WTC11 (cell line): ENCODE measurements at regions not wholly inside any gene's neighbourhood (a gene's known extent, or its start where the extent isn't known, plus 50 kb on each side); places are given as distances from the start of the nearest gene placed in this dataset.

Source experiments
- ATAC-seq: fragments of 200-7000 bp; cut with Tn5 transposase; 2 replicates; pipeline ENCODE4 v1.10.0; 2021; ENCODE audit warnings: mild to moderate bottlenecking, moderate library complexity
- CTCF ChIA-PET: fragments of 300-600 bp; sonication (Branson Sonifier 250); formaldehyde crosslinking; loops from one replicate; lab custom pipeline; 2021; ENCODE audit warnings: antibody characterized with exemption; lab: Charles Lee
- POLR2A ChIA-PET: fragments of 350-600 bp; sonication (Branson Sonifier 250); formaldehyde crosslinking; loops from one replicate; lab custom pipeline; 2021; ENCODE audit warnings: antibody characterized with exemption; lab: Charles Lee
- DNase-seq: peaks from one replicate; pipeline ENCODE4 v3.0.0; 2021; ENCODE audit warnings: low spot score
- H3K27ac Mint-ChIP-seq: 2 replicates; pipeline ENCODE4 v1.8.0; 2021; ENCODE audit warnings: mixed read lengths
- H3K27me3 Mint-ChIP-seq: 2 replicates; pipeline ENCODE4 v1.8.0; 2021; ENCODE audit warnings: low read depth, mild to moderate bottlenecking, moderate library complexity, mixed read lengths
- H3K36me3 Mint-ChIP-seq: 2 replicates; pipeline ENCODE4 v1.8.0; 2021; ENCODE audit warnings: mixed read lengths
- H3K4me1 Mint-ChIP-seq: 2 replicates; pipeline ENCODE4 v1.8.0; 2022; ENCODE audit warnings: mixed read lengths
- H3K4me3 Mint-ChIP-seq: 2 replicates; pipeline ENCODE4 v1.8.0; 2021; ENCODE audit warnings: mild to moderate bottlenecking, moderate library complexity, mixed read lengths
- H3K9me3 Mint-ChIP-seq: 2 replicates; pipeline ENCODE4 v1.8.0; 2021; ENCODE audit warnings: mixed read lengths
- ATF6 ChIP-seq: sonication (generic); formaldehyde crosslinking; IDR thresholded peaks from 2 replicates; pipeline ENCODE4 v1.8.1; 2023; ENCODE audit warnings: mild to moderate bottlenecking, missing genetic modification reagents
- CDX4 ChIP-seq: fragments of 250-450 bp; sonication (Bioruptor Pico); IDR thresholded peaks from 2 replicates; pipeline ENCODE4 v1.9.0; 2021; ENCODE audit warnings: moderate library complexity, mild to moderate bottlenecking, inconsistent platforms, borderline replicate concordance
- CREB1 ChIP-seq: sonication (generic); formaldehyde crosslinking; IDR thresholded peaks from 2 replicates; pipeline ENCODE4 v1.8.0; 2023; ENCODE audit warnings: mild to moderate bottlenecking, missing genetic modification reagents
- CTCF ChIP-seq: fragments of 200-600 bp; IDR thresholded peaks from 2 replicates; pipeline ENCODE4 v1.8.0; 2022; ENCODE audit warnings: antibody characterized with exemption
- E2F4 ChIP-seq: sonication (generic); formaldehyde crosslinking; IDR thresholded peaks from 2 replicates; pipeline ENCODE4 v1.8.1; 2022; ENCODE audit warnings: low read depth, mild to moderate bottlenecking, moderate library complexity, missing genetic modification reagents, borderline replicate concordance
- GABPB1 ChIP-seq: sonication (generic); formaldehyde crosslinking; IDR thresholded peaks from 2 replicates; pipeline ENCODE4 v1.8.1; 2023; ENCODE audit warnings: mild to moderate bottlenecking, missing genetic modification reagents
- IRF1 ChIP-seq: sonication (generic); formaldehyde crosslinking; IDR thresholded peaks from 2 replicates; pipeline ENCODE4 v1.8.0; 2023; ENCODE audit warnings: missing genetic modification reagents
- IRF2 ChIP-seq: sonication (generic); formaldehyde crosslinking; IDR thresholded peaks from 2 replicates; pipeline ENCODE4 v1.8.0; 2022; ENCODE audit warnings: low read depth, missing genetic modification reagents, borderline replicate concordance
- MXD4 ChIP-seq: fragments of 250-450 bp; sonication (Bioruptor Pico); IDR thresholded peaks from 2 replicates; pipeline ENCODE4 v1.8.0; 2021; ENCODE audit warnings: mild to moderate bottlenecking, moderate library complexity, borderline replicate concordance
- NR2C2 ChIP-seq: sonication (generic); formaldehyde crosslinking; IDR thresholded peaks from 2 replicates; pipeline ENCODE4 v1.8.0; 2022; ENCODE audit warnings: mild to moderate bottlenecking, missing genetic modification reagents
- OVOL2 ChIP-seq: fragments of 250-450 bp; sonication (Bioruptor Pico); IDR thresholded peaks from 2 replicates; pipeline ENCODE4 v1.9.0; 2021; ENCODE audit warnings: mild to moderate bottlenecking, borderline replicate concordance
- PRRX2 ChIP-seq: fragments of 250-450 bp; sonication (Bioruptor Pico); IDR thresholded peaks from 2 replicates; pipeline ENCODE4 v1.8.0; 2021; ENCODE audit warnings: mild to moderate bottlenecking
- RORB ChIP-seq: fragments of 250-450 bp; sonication (Bioruptor Pico); IDR thresholded peaks from 2 replicates; pipeline ENCODE4 v1.9.0; 2021; ENCODE audit warnings: mild to moderate bottlenecking
- SMAD4 ChIP-seq: sonication (generic); formaldehyde crosslinking; IDR thresholded peaks from 2 replicates; pipeline ENCODE4 v1.8.0; 2022; ENCODE audit warnings: mild to moderate bottlenecking, missing genetic modification reagents
- USF1 ChIP-seq: sonication (generic); formaldehyde crosslinking; IDR thresholded peaks from 2 replicates; pipeline ENCODE4 v1.8.0; 2022; ENCODE audit warnings: mild to moderate bottlenecking, missing genetic modification reagents
- ZNF138 ChIP-seq: sonication (generic); formaldehyde crosslinking; conservative IDR thresholded peaks from 2 replicates; pipeline ENCODE4 v1.8.1; 2022; ENCODE audit warnings: mild to moderate bottlenecking, moderate library complexity, missing genetic modification reagents
- ZNF263 ChIP-seq: sonication (generic); formaldehyde crosslinking; IDR thresholded peaks from 2 replicates; pipeline ENCODE4 v1.8.1; 2022; ENCODE audit warnings: low read depth, mild to moderate bottlenecking, moderate library complexity, missing genetic modification reagents
- ZNF317 ChIP-seq: sonication (generic); formaldehyde crosslinking; IDR thresholded peaks from 2 replicates; pipeline ENCODE4 v1.8.1; 2023; ENCODE audit warnings: low read depth, mild to moderate bottlenecking, moderate library complexity, missing genetic modification reagents, borderline replicate concordance

- peaks cover 13% of the 10 kb centered on the region for H3K9me3 Mint-ChIP-seq
- H3K4me3 Mint-ChIP-seq: no peak overlapping the region
- TF ChIP-seq IRF1 (CRISPR knock-in tag): no peak
- TF ChIP-seq CTCF: no peak
- no peak for TF ChIP-seq ATF6 (CRISPR knock-in tag)
- no peak for TF ChIP-seq USF1 (CRISPR knock-in tag)
- no peak for TF ChIP-seq ZNF263
- no peak for TF ChIP-seq SMAD4
- TF ChIP-seq NR2C2: no peak
- TF ChIP-seq GABPB1 (CRISPR knock-in tag): no peak
- TF ChIP-seq CREB1 (CRISPR knock-in tag): no peak
- TF ChIP-seq OVOL2 (CRISPR knock-in tag): no peak
- TF ChIP-seq E2F4 (CRISPR knock-in tag): no peak
- no peak for TF ChIP-seq PRRX2 (CRISPR knock-in tag)
- no peak for TF ChIP-seq ZNF317 (CRISPR knock-in tag)
- no peak for TF ChIP-seq ZNF138 (CRISPR knock-in tag)
- no peak for TF ChIP-seq MXD4
- TF ChIP-seq RORB (CRISPR knock-in tag): no peak
- no peak for TF ChIP-seq CDX4
- ChIA-PET POLR2A (no interaction called here), CTCF (interaction anchor here (1.5 kb wide), 1 partner anchor 277 kb away, joined by 3 read pairs; no protein-coding TSS in a partner anchor)
- ATAC-seq (no peak), DNase-seq (no peak)
- H3K27me3 Mint-ChIP-seq: peaks cover 8% of the 10 kb centered on the region
- H3K36me3 Mint-ChIP-seq: peaks cover 10% of the 10 kb centered on the region
- H3K4me1 Mint-ChIP-seq: peaks cover 22% of the 10 kb centered on the region
- H3K27ac Mint-ChIP-seq: no peak overlapping the region
Measured at GRCh38 chr9:129408535-129409215, 212.2 kb downstream of the C9orf50 start.

GRCh38 chr9:129407905-129408452 is 212.9 kb downstream of the C9orf50 start:
- Mint-ChIP-seq H3K27ac (no peak overlapping the region; the same call in 1 of the 2 replicates), H3K4me3 (no peak overlapping the region), H3K36me3 (peaks cover 10% of the 10 kb centered on the region), H3K4me1 (peaks cover 29% of the 10 kb centered on the region), H3K27me3 (peaks cover 14% of the 10 kb centered on the region), H3K9me3 (peaks cover 13% of the 10 kb centered on the region)
- POLR2A ChIA-PET: no interaction called here
- ATAC-seq (no peak), DNase-seq (no peak)
- TF ChIP-seq NR2C2 (no peak), IRF2 (CRISPR knock-in tag) (no peak), CREB1 (CRISPR knock-in tag) (no peak)
- TF ChIP-seq, all 79 proteins: peak for 0
- CTCF ChIA-PET: interaction anchor here (0.6 to 1.5 kb wide), 2 partner anchors 73 to 276 kb away, joined by 3 to 5 read pairs; no protein-coding TSS in a partner anchor
